ENCODE measurements at regions not wholly inside any gene's neighbourhood (a gene's known extent, or its start where the extent isn't known, plus 50 kb on each side); places are given as distances from the start of the nearest gene placed in this dataset.

DNA sequence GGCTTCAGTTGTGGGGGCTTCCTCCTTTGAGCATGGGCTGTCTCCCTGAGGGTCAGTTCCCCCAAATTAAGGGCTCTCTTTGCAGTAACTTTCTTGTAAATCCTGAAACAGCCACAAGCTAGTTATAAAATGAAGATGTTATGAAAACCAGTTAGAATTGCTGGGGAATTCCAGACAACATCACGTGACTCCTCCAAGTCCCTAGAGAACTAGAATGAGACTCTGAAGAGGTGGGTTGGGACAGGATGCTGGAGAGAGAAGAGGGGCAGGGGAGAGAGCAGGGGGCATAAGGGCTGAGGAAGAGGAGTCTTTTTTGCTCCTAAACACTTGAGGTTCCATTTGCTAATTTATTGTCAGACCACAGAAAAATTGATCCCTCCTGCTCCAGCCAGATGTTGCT is 380.3 kb downstream of the DHX35 start:
- Histone ChIP-seq H3K4me3 (ENCODE audit: low read depth in 1 of 5, low read length in 5 of 5) (no peak overlapping the region), H3K27me3 (ENCODE audit: control insufficient read depth in 5 of 5, insufficient read depth in 4 of 5, low read length in 5 of 5) (no peaks in the 10 kb centered on the region), H3K4me1 (ENCODE audit: control insufficient read depth in 5 of 5, insufficient read depth in 5 of 5, low read length in 5 of 5) (peaks cover 0 to 15% (median 11%) of the 10 kb centered on the region in 5 donors), H3K36me3 (ENCODE audit: control insufficient read depth in 5 of 5, insufficient read depth in 5 of 5, low read length in 5 of 5) (no peaks in the 10 kb centered on the region), H3K9me3 (ENCODE audit: control insufficient read depth in 5 of 5, low read length in 5 of 5) (peaks cover 0 to 3% (median 2%) of the 10 kb centered on the region in 5 donors), H3K27ac (ENCODE audit: low read depth, low read length) (no peak overlapping the region), H3K9ac (ENCODE audit: low read length in 5 of 5) (no peak overlapping the region)

DNA sequence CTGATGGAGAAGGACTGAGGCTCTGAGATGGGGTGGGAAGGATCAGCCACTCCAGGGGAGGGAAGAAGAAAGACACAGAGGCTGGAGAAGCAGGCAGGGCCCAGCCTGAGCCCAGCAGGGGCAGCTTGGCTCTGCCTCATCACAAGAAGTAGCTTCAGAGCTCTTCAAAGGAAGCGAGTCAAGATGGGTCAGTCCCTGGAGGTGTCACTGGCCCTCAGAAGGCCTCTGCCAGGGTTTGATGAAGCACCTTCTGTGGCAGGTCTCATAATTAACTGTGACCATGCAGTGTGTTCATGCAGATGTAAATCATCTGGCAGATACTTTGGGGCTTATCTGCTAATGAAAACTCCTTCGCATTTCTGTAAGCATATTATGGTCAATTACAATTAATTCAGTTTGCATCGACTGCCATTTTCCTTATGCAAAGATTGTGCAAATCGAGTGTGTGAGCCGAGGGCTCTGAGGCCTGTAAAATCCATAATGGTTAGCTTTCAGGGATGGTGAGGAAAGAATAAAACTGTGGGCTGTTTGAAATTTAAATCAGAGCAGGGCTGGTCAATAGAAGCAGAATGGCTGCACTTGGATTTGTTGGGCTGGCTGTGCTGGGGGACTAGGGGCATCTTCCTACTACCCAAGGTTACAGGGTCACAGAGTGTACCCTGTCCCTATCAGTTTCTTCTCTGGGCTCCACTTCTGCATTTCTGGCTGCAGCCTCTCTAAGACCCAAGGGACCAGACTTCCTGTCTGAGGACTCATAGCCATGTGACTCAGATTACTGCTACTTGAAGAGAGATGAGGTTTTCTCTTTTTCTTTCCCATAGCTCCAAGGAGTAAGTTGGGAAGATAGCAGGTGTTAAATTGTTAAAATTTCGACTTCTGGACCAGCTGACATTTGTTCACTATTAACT is 376.6 kb downstream of the DHX35 start:
- no peaks in the 10 kb centered on the region for H3K9me3 ChIP-seq (ENCODE audit: control insufficient read depth in 5 of 5, low read length in 5 of 5)
- no peaks in the 10 kb centered on the region for H3K36me3 ChIP-seq (ENCODE audit: control insufficient read depth in 5 of 5, insufficient read depth in 5 of 5, low read length in 5 of 5)
- no peaks in the 10 kb centered on the region for H3K27me3 ChIP-seq (ENCODE audit: control insufficient read depth in 5 of 5, insufficient read depth in 4 of 5, low read length in 5 of 5)
- H3K4me1 ChIP-seq (ENCODE audit: control insufficient read depth in 5 of 5, insufficient read depth in 5 of 5, low read length in 5 of 5), result peaks cover 0 to 15% (median 11%) of the 10 kb centered on the region in 5 donors
- no peak overlapping the region for H3K4me3 ChIP-seq (ENCODE audit: low read depth in 1 of 5, low read length in 5 of 5)
- H3K27ac ChIP-seq (ENCODE audit: low read depth, low read length), result no peak overlapping the region
- no peak overlapping the region for H3K9ac ChIP-seq (ENCODE audit: low read length in 5 of 5)

DNA sequence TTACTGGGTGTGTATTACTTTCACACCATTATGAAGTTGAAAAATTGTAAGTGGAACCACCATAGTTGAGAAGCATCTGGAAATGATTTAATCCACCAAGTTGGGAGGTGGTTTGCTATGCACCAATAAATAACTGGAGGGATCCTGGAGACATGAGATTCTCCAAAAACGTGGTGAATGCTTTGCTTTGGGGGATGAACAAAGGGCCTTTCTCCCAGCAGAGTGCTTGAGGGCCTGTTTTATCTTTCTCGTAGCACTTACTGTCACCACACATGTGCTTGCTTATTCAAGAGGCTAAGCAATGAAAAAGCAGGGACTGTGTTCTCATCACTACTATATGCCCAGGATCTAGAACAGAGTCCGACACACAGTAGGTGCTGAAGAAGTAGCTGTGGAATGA is 371.1 kb downstream of the DHX35 start:
- Histone ChIP-seq H3K36me3 (ENCODE audit: control insufficient read depth in 5 of 5, insufficient read depth in 5 of 5, low read length in 5 of 5) (no peaks in the 10 kb centered on the region), H3K4me1 (ENCODE audit: control insufficient read depth in 5 of 5, insufficient read depth in 5 of 5, low read length in 5 of 5) (peaks cover 0 to 6% (median under 1%) of the 10 kb centered on the region in 5 donors), H3K27me3 (ENCODE audit: control insufficient read depth in 5 of 5, insufficient read depth in 4 of 5, low read length in 5 of 5) (no peaks in the 10 kb centered on the region), H3K4me3 (ENCODE audit: low read depth in 1 of 5, low read length in 5 of 5) (no peak overlapping the region), H3K9me3 (ENCODE audit: control insufficient read depth in 5 of 5, low read length in 5 of 5) (no peaks in the 10 kb centered on the region), H3K27ac (ENCODE audit: low read depth, low read length) (no peak overlapping the region), H3K9ac (ENCODE audit: low read length in 5 of 5) (no peak overlapping the region)

DNA sequence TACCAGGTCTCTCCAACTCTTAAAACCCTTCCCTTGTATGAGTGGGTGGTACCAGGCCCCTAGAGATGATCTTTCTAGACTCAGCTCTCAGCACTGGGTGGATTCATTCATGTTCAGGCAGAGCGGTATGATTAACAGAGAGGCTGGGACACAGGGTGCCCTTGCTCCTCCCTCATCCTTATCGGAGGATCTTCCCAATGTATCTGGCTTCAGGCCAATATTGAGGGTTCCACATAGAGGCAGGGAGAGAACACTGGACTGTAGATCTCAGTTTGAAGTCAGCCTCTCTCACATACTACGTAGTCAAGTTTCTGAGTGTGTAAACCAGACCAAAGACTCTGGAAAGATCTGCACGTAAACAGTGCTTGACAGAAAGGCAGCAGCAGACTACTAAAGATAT is 366.2 kb downstream of the DHX35 start:
- H3K4me1 ChIP-seq (ENCODE audit: control insufficient read depth in 5 of 5, insufficient read depth in 5 of 5, low read length in 5 of 5), result peaks cover 0 to 6% (median 0%) of the 10 kb centered on the region in 5 donors
- no peaks in the 10 kb centered on the region for H3K9me3 ChIP-seq (ENCODE audit: control insufficient read depth in 5 of 5, low read length in 5 of 5)
- no peak overlapping the region for H3K4me3 ChIP-seq (ENCODE audit: low read depth in 1 of 5, low read length in 5 of 5)
- H3K27me3 ChIP-seq (ENCODE audit: control insufficient read depth in 5 of 5, insufficient read depth in 4 of 5, low read length in 5 of 5), result no peaks in the 10 kb centered on the region
- no peak overlapping the region for H3K9ac ChIP-seq (ENCODE audit: low read length in 5 of 5)
- H3K36me3 ChIP-seq (ENCODE audit: control insufficient read depth in 5 of 5, insufficient read depth in 5 of 5, low read length in 5 of 5), result no peaks in the 10 kb centered on the region
- no peak overlapping the region for H3K27ac ChIP-seq (ENCODE audit: low read depth, low read length)

DNA sequence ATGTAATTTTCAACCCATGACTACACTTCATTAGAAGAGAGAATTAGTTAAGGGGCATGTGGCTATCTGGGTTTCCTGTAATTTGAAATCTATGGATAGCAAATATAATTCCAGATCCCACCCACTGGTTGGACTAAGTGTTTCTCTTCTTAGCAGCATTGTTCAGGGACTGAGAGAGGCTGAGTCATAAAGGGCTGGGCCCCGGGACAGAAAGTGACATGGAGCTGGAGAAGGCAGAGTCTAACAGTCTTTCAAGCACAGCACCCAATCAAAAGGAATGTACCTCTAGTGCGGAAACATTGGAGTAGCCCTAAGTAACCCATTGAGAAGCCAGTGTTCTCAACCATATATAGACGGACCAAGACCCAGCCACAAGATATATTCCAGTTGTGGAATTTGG is 363.9 kb downstream of the DHX35 start:
- Histone ChIP-seq H3K4me3 (ENCODE audit: low read depth in 1 of 5, low read length in 5 of 5) (no peak overlapping the region), H3K27ac (ENCODE audit: low read depth, low read length) (no peak overlapping the region), H3K36me3 (ENCODE audit: control insufficient read depth in 5 of 5, insufficient read depth in 5 of 5, low read length in 5 of 5) (no peaks in the 10 kb centered on the region), H3K27me3 (ENCODE audit: control insufficient read depth in 5 of 5, insufficient read depth in 4 of 5, low read length in 5 of 5) (no peaks in the 10 kb centered on the region), H3K9ac (ENCODE audit: low read length in 5 of 5) (no peak overlapping the region), H3K4me1 (ENCODE audit: control insufficient read depth in 5 of 5, insufficient read depth in 5 of 5, low read length in 5 of 5) (no peaks in the 10 kb centered on the region), H3K9me3 (ENCODE audit: control insufficient read depth in 5 of 5, low read length in 5 of 5) (no peaks in the 10 kb centered on the region)

DNA sequence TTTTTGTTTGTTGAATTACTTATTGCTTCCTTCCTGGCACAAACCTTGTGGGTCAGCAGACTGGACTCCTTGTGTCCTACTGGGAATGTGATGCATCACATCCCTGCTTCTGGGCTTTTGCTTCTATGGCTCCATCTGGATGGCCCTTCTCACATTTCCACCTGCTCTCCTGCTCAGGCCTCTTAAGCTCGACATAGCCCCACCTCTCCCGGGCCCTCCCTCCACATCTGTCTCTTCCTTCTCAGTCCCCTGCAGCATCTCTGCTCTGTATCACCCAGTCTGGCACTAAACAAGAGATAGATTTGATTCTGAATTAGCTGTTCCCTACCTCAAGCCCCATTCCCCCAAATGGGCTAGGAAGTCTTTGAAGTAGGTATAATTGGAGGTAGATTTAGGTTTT is 356.8 kb downstream of the DHX35 start:
- H3K4me1 ChIP-seq (ENCODE audit: control insufficient read depth in 5 of 5, insufficient read depth in 5 of 5, low read length in 5 of 5), result no peaks in the 10 kb centered on the region
- no peaks in the 10 kb centered on the region for H3K36me3 ChIP-seq (ENCODE audit: control insufficient read depth in 5 of 5, insufficient read depth in 5 of 5, low read length in 5 of 5)
- H3K9me3 ChIP-seq (ENCODE audit: control insufficient read depth in 5 of 5, low read length in 5 of 5), result no peaks in the 10 kb centered on the region
- H3K27ac ChIP-seq (ENCODE audit: low read depth, low read length), result no peak overlapping the region
- H3K27me3 ChIP-seq (ENCODE audit: control insufficient read depth in 5 of 5, insufficient read depth in 4 of 5, low read length in 5 of 5), result no peaks in the 10 kb centered on the region
- H3K4me3 ChIP-seq (ENCODE audit: low read depth in 1 of 5, low read length in 5 of 5), result no peak overlapping the region
- no peak overlapping the region for H3K9ac ChIP-seq (ENCODE audit: low read length in 5 of 5)

DNA sequence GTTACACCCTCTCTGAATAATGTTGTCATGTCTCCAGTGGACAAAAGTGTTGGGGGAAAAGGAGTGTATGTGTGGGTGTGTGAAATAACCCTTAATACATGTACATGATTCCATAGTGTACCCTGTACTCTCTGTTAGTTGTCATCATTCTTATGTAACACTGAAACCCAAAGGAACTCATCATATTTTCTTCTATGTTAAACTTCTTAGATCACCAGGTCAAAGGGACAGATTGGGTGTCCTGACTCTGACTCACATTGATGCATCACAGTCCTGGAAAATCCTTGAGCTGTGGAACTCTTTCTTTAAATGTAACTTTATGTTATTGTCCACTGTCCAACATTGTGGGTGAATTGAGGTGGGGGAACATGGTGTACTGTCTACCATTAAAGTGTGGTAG is 350.5 kb downstream of the DHX35 start:
- peaks cover 0 to 6% (median 4%) of the 10 kb centered on the region in 5 donors for H3K9me3 ChIP-seq (ENCODE audit: control insufficient read depth in 5 of 5, low read length in 5 of 5)
- no peaks in the 10 kb centered on the region for H3K36me3 ChIP-seq (ENCODE audit: control insufficient read depth in 5 of 5, insufficient read depth in 5 of 5, low read length in 5 of 5)
- no peak overlapping the region for H3K9ac ChIP-seq (ENCODE audit: low read length in 5 of 5)
- peaks cover 0 to 5% (median 0%) of the 10 kb centered on the region in 5 donors for H3K4me1 ChIP-seq (ENCODE audit: control insufficient read depth in 5 of 5, insufficient read depth in 5 of 5, low read length in 5 of 5)
- no peak overlapping the region for H3K4me3 ChIP-seq (ENCODE audit: low read depth in 1 of 5, low read length in 5 of 5)
- no peak overlapping the region for H3K27ac ChIP-seq (ENCODE audit: low read depth, low read length)
- no peaks in the 10 kb centered on the region for H3K27me3 ChIP-seq (ENCODE audit: control insufficient read depth in 5 of 5, insufficient read depth in 4 of 5, low read length in 5 of 5)

DNA sequence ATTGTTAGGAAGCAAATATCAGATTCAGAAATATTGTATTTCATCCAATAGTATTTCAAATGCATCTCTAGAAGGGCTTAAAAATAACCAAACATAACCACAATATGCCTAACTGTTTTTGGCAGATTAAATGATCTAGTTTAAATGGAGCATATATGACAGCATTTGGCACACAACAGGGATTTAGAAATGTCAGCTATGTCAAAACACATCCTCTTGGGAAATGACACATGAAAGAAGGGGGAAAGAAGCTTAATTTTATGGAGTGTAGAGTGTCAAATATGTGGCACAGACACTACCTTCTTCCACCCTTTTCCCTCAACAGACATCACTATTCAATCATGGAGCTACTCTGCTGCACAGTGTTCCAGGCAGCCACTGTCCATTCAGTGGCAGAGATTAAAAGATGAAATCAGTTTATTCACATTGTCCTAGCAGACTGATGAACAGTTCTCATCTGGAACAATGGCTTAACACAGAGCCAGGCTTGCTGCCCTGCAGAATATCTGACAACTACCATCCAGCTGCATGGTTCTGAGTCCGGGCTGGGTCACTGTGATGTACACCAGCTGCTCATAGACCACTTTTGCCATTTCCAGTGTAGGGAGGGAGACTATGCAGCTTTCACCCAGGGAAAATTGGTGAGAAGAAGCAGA is 349.8 kb downstream of the DHX35 start:
- H3K27me3 ChIP-seq (ENCODE audit: control insufficient read depth in 5 of 5, insufficient read depth in 4 of 5, low read length in 5 of 5), result no peaks in the 10 kb centered on the region
- peaks cover 0 to 5% (median 0%) of the 10 kb centered on the region in 5 donors for H3K4me1 ChIP-seq (ENCODE audit: control insufficient read depth in 5 of 5, insufficient read depth in 5 of 5, low read length in 5 of 5)
- H3K9ac ChIP-seq (ENCODE audit: low read length in 5 of 5), result no peak overlapping the region
- no peak overlapping the region for H3K27ac ChIP-seq (ENCODE audit: low read depth, low read length)
- H3K36me3 ChIP-seq (ENCODE audit: control insufficient read depth in 5 of 5, insufficient read depth in 5 of 5, low read length in 5 of 5), result no peaks in the 10 kb centered on the region
- peaks cover 0 to 6% (median 4%) of the 10 kb centered on the region in 5 donors for H3K9me3 ChIP-seq (ENCODE audit: control insufficient read depth in 5 of 5, low read length in 5 of 5)
- H3K4me3 ChIP-seq (ENCODE audit: low read depth in 1 of 5, low read length in 5 of 5), result no peak overlapping the region

DNA sequence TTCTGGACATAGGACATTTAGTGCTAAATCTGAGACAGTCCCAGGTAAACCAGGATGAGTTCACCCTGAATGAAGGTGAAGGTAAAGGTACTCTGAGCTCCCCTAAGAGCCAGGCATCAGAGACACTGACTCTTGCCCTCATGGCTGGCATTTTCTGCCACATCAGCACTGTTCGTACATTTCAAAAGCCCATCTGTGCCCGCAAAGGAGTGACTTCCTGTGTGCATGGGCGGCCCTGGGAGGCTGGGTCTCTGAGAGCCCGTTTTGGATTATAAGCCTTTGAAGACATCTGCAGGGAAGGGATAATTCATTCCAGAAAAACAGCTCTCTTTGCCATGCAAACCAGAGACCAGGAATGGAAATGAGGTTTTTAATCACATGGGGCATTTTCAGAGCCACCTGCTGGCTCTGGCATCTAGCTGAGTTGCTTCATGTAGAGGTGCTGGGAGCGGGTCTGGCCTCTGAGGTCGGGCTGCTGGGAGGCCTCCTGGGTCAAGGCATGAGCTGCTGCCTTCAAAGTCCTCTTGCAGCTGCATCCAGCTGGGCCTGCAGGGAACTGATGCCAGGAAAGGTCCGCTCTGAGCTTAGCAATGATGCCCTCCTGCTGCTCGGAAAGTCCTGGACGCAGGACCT is 348.3 kb downstream of the DHX35 start:
- Histone ChIP-seq H3K9ac (ENCODE audit: low read length in 5 of 5) (no peak overlapping the region), H3K4me3 (ENCODE audit: low read depth in 1 of 5, low read length in 5 of 5) (no peak overlapping the region), H3K36me3 (ENCODE audit: control insufficient read depth in 5 of 5, insufficient read depth in 5 of 5, low read length in 5 of 5) (no peaks in the 10 kb centered on the region), H3K27me3 (ENCODE audit: control insufficient read depth in 5 of 5, insufficient read depth in 4 of 5, low read length in 5 of 5) (no peaks in the 10 kb centered on the region), H3K9me3 (ENCODE audit: control insufficient read depth in 5 of 5, low read length in 5 of 5) (peaks cover 0 to 6% (median 4%) of the 10 kb centered on the region in 5 donors), H3K27ac (ENCODE audit: low read depth, low read length) (no peak overlapping the region), H3K4me1 (ENCODE audit: control insufficient read depth in 5 of 5, insufficient read depth in 5 of 5, low read length in 5 of 5) (peaks cover 0 to 5% (median 0%) of the 10 kb centered on the region in 5 donors)

DNA sequence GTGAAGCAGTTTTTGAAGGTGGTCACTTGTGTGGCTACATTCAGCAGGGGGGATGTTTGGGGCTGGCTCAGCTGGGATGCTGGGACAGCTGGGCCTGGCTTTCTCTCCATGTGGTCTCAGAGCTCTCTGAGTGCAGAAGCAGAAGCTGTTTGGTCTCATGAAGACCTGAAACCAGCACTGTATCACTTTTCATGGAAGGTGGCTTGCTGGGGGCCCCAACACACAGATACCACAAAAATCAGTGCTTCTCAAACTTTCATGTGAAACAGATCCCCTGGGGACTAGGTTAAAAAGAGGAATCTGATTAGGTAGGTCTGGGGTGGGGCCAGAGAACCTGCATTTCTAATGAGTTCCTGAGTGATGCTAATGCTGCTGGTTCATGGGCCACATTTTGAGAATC is 347.3 kb downstream of the DHX35 start:
- H3K36me3 ChIP-seq (ENCODE audit: control insufficient read depth in 5 of 5, insufficient read depth in 5 of 5, low read length in 5 of 5), result no peaks in the 10 kb centered on the region
- peaks cover 0 to 6% (median 4%) of the 10 kb centered on the region in 5 donors for H3K9me3 ChIP-seq (ENCODE audit: control insufficient read depth in 5 of 5, low read length in 5 of 5)
- H3K27ac ChIP-seq (ENCODE audit: low read depth, low read length), result no peak overlapping the region
- no peak overlapping the region for H3K9ac ChIP-seq (ENCODE audit: low read length in 5 of 5)
- H3K27me3 ChIP-seq (ENCODE audit: control insufficient read depth in 5 of 5, insufficient read depth in 4 of 5, low read length in 5 of 5), result peaks cover 0 to 3% (median 0%) of the 10 kb centered on the region in 5 donors
- peaks cover 0 to 5% (median 0%) of the 10 kb centered on the region in 5 donors for H3K4me1 ChIP-seq (ENCODE audit: control insufficient read depth in 5 of 5, insufficient read depth in 5 of 5, low read length in 5 of 5)
- H3K4me3 ChIP-seq (ENCODE audit: low read depth in 1 of 5, low read length in 5 of 5), result no peak overlapping the region

Data from subcutaneous abdominal adipose tissue (tissue), 5 donors.